NCI-H2227 (cell line): ENCODE measurements at regions not wholly inside any gene's neighbourhood (a gene's known extent, or its start where the extent isn't known, plus 50 kb on each side); places are given as distances from the start of the nearest gene placed in this dataset.
"Not testable (repeated sequence)": the region's sequence is repeated elsewhere in the genome, so short reads cannot be mapped to it uniquely, and the experiment has no call there.

Experiments used
- DNase-seq: peaks from one replicate; lab custom pipeline; 2025; ENCODE audit not compliant: unreplicated experiment; lab: John Stamatoyannopoulos, UW

- DNase-seq, result no peak
Observed at GRCh38 chr2:196516564-196516963, 123.0 kb upstream of the CCDC150 start.

- DNase-seq, result no peak
Observed at GRCh38 chr2:196520605-196521004, 118.9 kb upstream of the CCDC150 start.

- DNase-seq, result not testable (repeated sequence)
Observed at GRCh38 chr2:196526981-196527725, 112.4 kb upstream of the CCDC150 start.

DNA sequence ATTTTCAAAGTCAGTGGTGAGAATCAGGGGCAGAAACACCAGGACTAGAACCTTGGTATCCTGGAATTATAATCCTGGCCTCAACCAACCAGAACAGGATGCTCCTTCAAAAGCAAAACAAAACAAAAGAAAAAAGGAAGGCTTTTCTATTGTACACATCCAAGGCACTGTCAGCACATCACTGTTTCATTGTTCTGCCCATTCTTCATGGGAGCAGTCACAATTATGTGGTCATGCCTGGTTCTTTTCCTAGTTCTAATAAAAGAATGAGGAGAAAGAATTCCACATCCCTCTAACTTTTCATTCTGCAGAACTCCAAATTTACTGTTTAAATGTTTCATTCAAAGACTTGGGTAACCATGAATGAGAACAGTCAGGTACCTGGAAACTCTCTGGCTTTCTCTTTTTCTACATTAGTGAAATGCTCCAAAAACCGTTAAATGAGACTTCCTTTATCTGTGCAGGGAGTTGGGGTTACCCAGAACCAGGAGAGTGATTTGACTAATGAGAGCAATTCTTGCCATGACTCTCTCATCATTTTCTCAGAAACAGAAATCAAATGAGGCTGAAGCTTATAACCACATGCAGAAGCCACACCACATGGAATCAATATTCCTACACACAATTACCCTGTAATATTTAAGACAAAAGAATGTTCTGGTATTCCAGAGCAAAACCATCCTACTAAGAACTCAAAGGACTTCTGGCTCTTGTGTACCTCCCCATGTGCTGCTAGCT lies 110.9 kb upstream of the CCDC150 start:
- DNase-seq, result no peak

- no peak for DNase-seq
Observed at GRCh38 chr2:196530910-196531309, 108.6 kb upstream of the CCDC150 start.

GRCh38 chr2:196533772-196534397 lies 105.6 kb upstream of the CCDC150 start:
- DNase-seq, result no peak

GRCh38 chr2:196534495-196534894 lies 105.0 kb upstream of the CCDC150 start:
- DNase-seq, result no peak

GRCh38 chr2:196535061-196535460 lies 104.5 kb upstream of the CCDC150 start:
- DNase-seq, result no peak

- peak; percentile 21 for DNase-seq
Observed at GRCh38 chr2:196535742-196536141, 103.8 kb upstream of the CCDC150 start.

DNA sequence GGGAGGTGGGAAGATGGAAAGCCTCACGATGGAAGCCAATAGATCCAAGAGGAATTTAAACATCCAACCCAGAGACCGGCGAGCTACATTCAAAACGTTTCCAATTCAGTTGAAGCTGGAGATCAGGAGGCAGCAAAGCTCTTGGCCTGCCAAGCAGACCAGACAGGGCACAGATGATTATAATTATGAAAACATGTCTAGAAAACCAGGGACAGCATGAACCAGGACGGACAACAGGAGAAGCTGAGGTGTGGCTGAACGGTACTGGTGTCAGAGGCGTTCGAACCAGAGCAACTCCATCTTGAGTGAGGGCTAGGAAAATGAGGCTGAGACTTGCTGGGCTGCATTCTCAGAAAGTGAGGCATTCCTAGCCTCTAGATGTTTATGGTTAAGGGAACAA lies 102.2 kb upstream of the CCDC150 start:
- no peak for DNase-seq

DNA sequence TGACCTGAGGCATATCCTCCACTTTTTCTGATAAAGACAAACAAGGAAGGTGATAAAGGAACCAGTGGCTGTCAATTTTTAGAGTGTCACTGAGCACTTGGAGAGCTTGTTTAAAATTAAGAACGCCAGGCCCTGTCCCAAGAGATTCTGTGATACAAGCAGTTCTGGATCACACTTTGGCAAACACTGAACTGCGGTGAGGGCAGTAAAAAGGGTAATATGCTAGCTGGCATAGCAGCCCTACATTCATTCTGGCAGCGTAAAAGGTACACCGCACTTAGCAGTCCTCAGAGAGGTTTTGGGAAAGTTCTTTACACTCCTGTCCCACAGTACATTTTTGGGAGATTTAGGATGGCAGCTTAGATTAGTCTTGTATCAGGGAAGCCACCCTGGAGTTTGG lies 101.3 kb upstream of the CCDC150 start:
- DNase-seq, result no peak

- DNase-seq, result no peak
Observed at GRCh38 chr2:196538646-196539045, 100.9 kb upstream of the CCDC150 start.

GRCh38 chr2:196544906-196545433 lies 94.5 kb upstream of the CCDC150 start:
- no peak for DNase-seq

DNA sequence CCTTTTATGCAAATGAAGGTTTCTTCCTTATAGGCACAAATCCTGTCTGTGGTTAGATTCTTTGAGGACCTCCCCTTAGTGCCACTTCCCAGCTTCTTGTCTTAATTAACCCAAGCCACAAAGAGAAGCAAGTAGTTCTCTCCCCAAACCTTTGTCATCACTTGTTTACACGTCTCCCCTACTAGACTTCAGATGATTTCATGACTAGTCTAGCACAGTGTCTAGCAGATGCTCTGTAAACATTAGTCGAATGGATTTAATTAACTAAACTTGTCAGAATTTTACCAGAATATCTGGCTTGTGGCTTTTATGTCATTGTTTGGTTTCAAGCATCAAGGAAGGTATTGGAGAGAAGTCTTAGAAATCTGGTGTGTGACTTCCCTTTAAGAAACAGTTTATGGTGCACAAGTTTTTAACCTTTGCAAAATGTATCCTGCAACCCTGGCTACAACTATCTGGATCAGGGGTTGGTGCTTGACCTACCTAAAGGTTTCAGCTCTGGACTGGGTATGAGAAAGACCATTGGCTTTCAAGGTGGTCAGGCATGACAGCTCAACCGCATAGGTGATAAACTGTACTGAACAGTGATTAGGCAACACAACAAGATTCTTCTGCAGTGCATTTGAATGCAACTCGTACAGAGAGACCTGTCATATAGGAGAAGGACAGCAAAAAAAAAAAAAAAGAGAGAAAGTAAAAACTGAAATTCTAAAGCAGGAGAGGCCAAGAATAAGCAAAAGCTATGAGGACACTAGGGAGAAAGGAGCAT lies 93.2 kb upstream of the CCDC150 start:
- no peak for DNase-seq

- DNase-seq, result no peak
Observed at GRCh38 chr2:196549052-196549451, 90.5 kb upstream of the CCDC150 start.

GRCh38 chr2:196551014-196551413 lies 88.5 kb upstream of the CCDC150 start:
- DNase-seq, result no peak

DNA sequence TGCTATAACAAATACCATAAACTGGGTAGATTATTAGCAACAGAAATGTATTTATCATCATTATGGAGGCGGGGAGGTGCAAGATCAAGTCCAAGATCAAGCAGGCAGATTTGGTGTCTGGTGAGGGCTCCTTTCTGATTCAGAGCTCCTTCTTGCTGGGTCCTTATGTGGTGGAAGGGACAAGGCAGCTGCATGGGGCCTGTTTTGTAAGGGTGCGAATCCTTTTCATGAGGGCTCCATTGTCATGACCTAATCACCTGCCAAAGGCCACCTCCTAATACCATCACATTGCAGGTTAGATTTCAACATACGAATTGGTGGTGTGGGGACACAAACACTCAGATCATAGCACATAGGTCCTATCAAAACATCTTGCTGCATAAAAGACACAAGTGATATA lies 84.4 kb upstream of the CCDC150 start:
- DNase-seq, result no peak

- no peak for DNase-seq
Observed at GRCh38 chr2:196555726-196556125, 83.8 kb upstream of the CCDC150 start.

GRCh38 chr2:196558497-196558896 lies 81.0 kb upstream of the CCDC150 start:
- no peak for DNase-seq

GRCh38 chr2:196563876-196564275 lies 75.6 kb upstream of the CCDC150 start:
- no peak for DNase-seq

DNA sequence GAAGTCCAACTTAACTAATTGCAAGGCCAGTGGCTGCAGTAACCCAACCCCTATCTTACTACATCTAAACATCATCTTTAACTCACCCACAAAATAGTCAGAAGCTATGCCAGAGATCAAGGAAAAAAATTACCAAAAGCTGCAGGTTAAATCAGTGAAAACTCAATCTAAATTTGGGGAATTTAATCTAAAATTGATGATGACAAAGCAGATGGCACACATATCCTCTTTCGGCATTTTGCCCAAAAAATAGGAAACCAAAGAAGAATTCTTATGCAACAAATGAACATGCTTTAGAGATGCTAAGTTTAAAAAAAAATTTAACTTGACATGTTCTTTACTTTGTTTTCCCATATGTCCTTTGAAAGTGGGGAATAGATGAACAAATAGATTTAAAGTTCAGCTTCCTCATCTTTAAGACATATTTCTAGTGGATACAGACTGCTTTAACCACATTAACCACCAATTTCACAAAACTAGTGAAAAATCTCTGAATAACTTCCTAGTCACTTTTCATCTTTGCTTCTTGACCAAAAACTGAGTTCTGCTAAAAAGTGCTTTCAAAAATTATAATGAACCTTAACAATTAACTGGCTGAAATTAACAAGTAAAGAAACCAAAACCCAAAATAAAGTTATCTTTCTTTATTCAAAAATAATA lies 74.3 kb upstream of the CCDC150 start:
- DNase-seq, result no peak
